HCT116 (cell line): ENCODE measurements at regions not wholly inside any gene's neighbourhood (a gene's known extent, or its start where the extent isn't known, plus 50 kb on each side); places are given as distances from the start of the nearest gene placed in this dataset.

Experiments used
- ATAC-seq: fragments of 200-7000 bp; cut with Tn5 transposase; 2 replicates; pipeline ENCODE4 v1.9.1; 2020; ENCODE audit warnings: mild to moderate bottlenecking, moderate library complexity
- BruUV-seq: library from RNA; stranded (reverse); fragments of 400-500 nt; replicated peaks from 2 replicates; lab custom pipeline; 2021; lab: Mats Ljungman, UMichigan
- CTCF ChIA-PET: fragments of 300-600 bp; sonication (Branson Sonifier 250); formaldehyde crosslinking; loops from one replicate; lab custom pipeline; 2021; ENCODE audit warnings: antibody characterized with exemption; lab: Charles Lee
- POLR2A ChIA-PET: fragments of 300-600, 350-600 bp; sonication (Branson Sonifier 250); formaldehyde crosslinking; loops from one replicate; lab custom pipeline; 2021; ENCODE audit warnings: antibody characterized with exemption; lab: Charles Lee
- RAD21 ChIA-PET, 2 experiments: fragments of 300-600 bp; sonication (Branson Sonifier 250); formaldehyde crosslinking; loops; one replicate each; lab custom pipeline; 2023; ENCODE audit warnings: low total read pairs in 2 of 2; ENCODE audit not compliant: uncharacterized antibody in 2 of 2, unreplicated experiment in 2 of 2, low non-redundant PET in 1 of 2; lab: Charles Lee
- DNase-seq: peaks from one replicate; pipeline ENCODE4 v3.0.0-alpha.2; 2010; ENCODE audit warnings: low read depth, low spot score
- H2AFZ ChIP-seq: fragments of 200-600 bp; shearing (Covaris generic), sonication (generic); 2 replicates; pipeline ENCODE4 v1.6.1; 2017; ENCODE audit warnings: low read depth, mixed run types, mixed read lengths, antibody characterized with exemption, low read length; ENCODE audit not compliant: poor library complexity, severe bottlenecking
- H3K27ac ChIP-seq: 2 replicates; pipeline ENCODE4 v1.5.1; 2012; ENCODE audit warnings: low read depth, low read length
- H3K27me3 ChIP-seq: fragments of 200-600 bp; sonication (generic); 2 replicates; pipeline ENCODE4 v1.6.1; 2016; ENCODE audit warnings: mixed run types, low read length, mixed read lengths; ENCODE audit not compliant: insufficient read depth
- H3K36me3 ChIP-seq, 2 experiments: fragments of 200-500 bp in 1 of 2; fragments of 200-600 bp in 1 of 2; sonication (Bioruptor generic) in 1 of 2; sonication (generic) in 1 of 2; 2 replicates each; pipeline versions ENCODE4 v1.5.1 to v1.6.1; 2014 to 2016; ENCODE audit warnings: low read length in 2 of 2, inconsistent platforms in 1 of 2, mixed read lengths in 1 of 2, mixed run types in 1 of 2; ENCODE audit not compliant: insufficient read depth in 2 of 2, control insufficient read depth in 1 of 2
- H3K4me1 ChIP-seq, 2 experiments: fragments of 200-600 bp in 1 of 2; sonication (generic) in 1 of 2; 2 replicates each; pipeline versions ENCODE4 v1.5.1 to v1.6.1; 2012 to 2017; ENCODE audit warnings: low read length in 2 of 2, inconsistent platforms in 1 of 2, mild to moderate bottlenecking in 1 of 2, mixed read lengths in 1 of 2, mixed run types in 1 of 2, moderate library complexity in 1 of 2; ENCODE audit not compliant: insufficient read depth in 2 of 2, control insufficient read depth in 1 of 2
- H3K4me2 ChIP-seq: fragments of 200-600 bp; sonication (generic); 2 replicates; pipeline ENCODE4 v1.6.1; 2017; ENCODE audit warnings: mixed run types, low read length, mixed read lengths
- H3K4me3 ChIP-seq, 2 experiments: fragments of 200-600 bp in 1 of 2; sonication (generic) in 1 of 2; replicated peaks in 1 of 2; 2 replicates each; pipeline ENCODE4 v1.5.1; 2011 to 2016; ENCODE audit warnings: low read length in 2 of 2, control low read depth in 1 of 2, low read depth in 1 of 2, mild to moderate bottlenecking in 1 of 2, mixed read lengths in 1 of 2, mixed run types in 1 of 2
- H3K79me2 ChIP-seq: fragments of 200-600 bp; sonication (generic); 2 replicates; pipeline ENCODE4 v1.6.1; 2017; ENCODE audit warnings: mild to moderate bottlenecking, mixed run types, low read length, moderate library complexity, mixed read lengths; ENCODE audit not compliant: insufficient read depth
- H3K9ac ChIP-seq: fragments of 200-600 bp; sonication (generic); 2 replicates; pipeline ENCODE4 v1.6.1; 2016; ENCODE audit warnings: low read length, mixed read lengths
- H3K9me2 ChIP-seq: fragments of 200-600 bp; sonication (generic), shearing (Covaris generic); 2 replicates; pipeline ENCODE4 v1.6.1; 2017; ENCODE audit warnings: mixed run types, mild to moderate bottlenecking, moderate library complexity; ENCODE audit not compliant: insufficient read depth
- H3K9me3 ChIP-seq, 2 experiments: fragments of 200-500 bp in 1 of 2; fragments of 200-600 bp in 1 of 2; sonication (Bioruptor generic) in 1 of 2; sonication (generic) in 1 of 2; 2 replicates each; pipeline ENCODE4 v1.6.1; 2014 to 2017; ENCODE audit warnings: low read length in 2 of 2, mixed read lengths in 2 of 2, inconsistent platforms in 1 of 2, low read depth in 1 of 2, mild to moderate bottlenecking in 1 of 2, mixed run types in 1 of 2, moderate library complexity in 1 of 2; ENCODE audit not compliant: control insufficient read depth in 1 of 2, insufficient read depth in 1 of 2
- H4K20me1 ChIP-seq: fragments of 200-600 bp; sonication (generic), shearing (Covaris generic); 2 replicates; pipeline ENCODE4 v1.6.1; 2017; ENCODE audit warnings: mixed run types, mild to moderate bottlenecking, moderate library complexity; ENCODE audit not compliant: insufficient read depth
- CBX3 ChIP-seq: IDR thresholded peaks from 2 replicates; pipeline ENCODE4 v1.6.1; 2012; ENCODE audit warnings: low read depth
- EGR1 ChIP-seq: IDR thresholded peaks from 2 replicates; pipeline ENCODE4 v1.6.1; 2012; ENCODE audit warnings: low read depth
- SIN3A ChIP-seq: IDR thresholded peaks from 2 replicates; pipeline ENCODE4 v1.6.1; 2012; ENCODE audit warnings: low read depth
- SP1 ChIP-seq: IDR thresholded peaks from 2 replicates; pipeline ENCODE4 v1.6.1; 2012; ENCODE audit warnings: low read depth
- SRF ChIP-seq: IDR thresholded peaks from 2 replicates; pipeline ENCODE4 v1.6.1; 2012; ENCODE audit warnings: low read depth
- YY1 ChIP-seq: IDR thresholded peaks from 2 replicates; pipeline ENCODE4 v1.6.1; 2011; ENCODE audit warnings: low read length, low read depth, moderate library complexity, mild to moderate bottlenecking; ENCODE audit not compliant: insufficient replicate concordance; ENCODE audit errors: extremely low read depth
- ZFX ChIP-seq: fragments of 450-650 bp; IDR thresholded peaks from 2 replicates; pipeline ENCODE4 v1.6.1; 2017
- intact Hi-C: fragments of 100-400 bp; cut with micrococcal nuclease; formaldehyde crosslinking; loops from 2 replicates; pipeline ENCODE4 v1.10.0; 2022
- TF ChIP-seq, protein P1 (sequence below): IDR thresholded peaks from 2 replicates; pipeline ENCODE4 v1.6.1; 2012
- TF ChIP-seq, protein P2 (sequence below): IDR thresholded peaks from 2 replicates; pipeline ENCODE4 v1.6.1; 2012; ENCODE audit warnings: low read depth
- TF ChIP-seq, protein P3 (sequence below), 3 experiments: fragments of 200-600 bp in 1 of 3; sonication (generic) in 1 of 3; IDR thresholded peaks in 2 of 3; conservative IDR thresholded peaks in 1 of 3; 2 replicates each; pipeline ENCODE4 v1.5.1; 2012 to 2017; ENCODE audit warnings: low read depth in 2 of 3, low read length in 2 of 3, antibody characterized with exemption in 1 of 3, borderline replicate concordance in 1 of 3, control low read depth in 1 of 3, mild to moderate bottlenecking in 1 of 3, mixed read lengths in 1 of 3, mixed run types in 1 of 3, moderate library complexity in 1 of 3; ENCODE audit not compliant: insufficient read depth in 1 of 3

DNA sequence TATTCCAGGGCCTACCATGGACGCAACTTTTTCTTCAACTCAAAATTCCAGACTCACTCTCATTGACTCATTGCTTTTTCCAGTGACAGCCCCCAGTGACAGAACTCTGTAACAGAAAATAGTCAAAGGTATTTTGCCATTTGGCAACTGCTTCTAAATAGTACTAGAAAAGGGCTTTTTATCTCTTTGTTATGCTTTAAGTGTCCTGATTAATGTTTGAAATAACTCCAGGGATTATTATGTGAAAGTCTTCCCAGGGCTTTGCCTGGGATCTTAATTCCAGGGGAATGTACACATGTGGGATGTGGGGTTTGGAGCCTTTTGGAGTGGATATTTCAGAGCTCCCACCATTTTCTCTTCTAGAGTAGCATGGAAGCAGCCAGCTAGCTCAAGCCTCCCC lies 198.8 kb downstream of the KCNS3 start:
- Histone ChIP-seq H3K9me3 (no peaks in the 10 kb centered on the region), H3K27me3 (peaks cover 28% of the 10 kb centered on the region)
- ChIA-PET RAD21 (no interaction called here), CTCF (no interaction called here), POLR2A (no interaction called here)
- intact Hi-C loops = no loop called here
- BruUV-seq = no TSS peak
- no peak for TF ChIP-seq CBX3
- TF ChIP-seq, protein P1, sequence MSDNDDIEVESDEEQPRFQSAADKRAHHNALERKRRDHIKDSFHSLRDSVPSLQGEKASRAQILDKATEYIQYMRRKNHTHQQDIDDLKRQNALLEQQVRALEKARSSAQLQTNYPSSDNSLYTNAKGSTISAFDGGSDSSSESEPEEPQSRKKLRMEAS = no peak
- TF ChIP-seq, protein P2, sequence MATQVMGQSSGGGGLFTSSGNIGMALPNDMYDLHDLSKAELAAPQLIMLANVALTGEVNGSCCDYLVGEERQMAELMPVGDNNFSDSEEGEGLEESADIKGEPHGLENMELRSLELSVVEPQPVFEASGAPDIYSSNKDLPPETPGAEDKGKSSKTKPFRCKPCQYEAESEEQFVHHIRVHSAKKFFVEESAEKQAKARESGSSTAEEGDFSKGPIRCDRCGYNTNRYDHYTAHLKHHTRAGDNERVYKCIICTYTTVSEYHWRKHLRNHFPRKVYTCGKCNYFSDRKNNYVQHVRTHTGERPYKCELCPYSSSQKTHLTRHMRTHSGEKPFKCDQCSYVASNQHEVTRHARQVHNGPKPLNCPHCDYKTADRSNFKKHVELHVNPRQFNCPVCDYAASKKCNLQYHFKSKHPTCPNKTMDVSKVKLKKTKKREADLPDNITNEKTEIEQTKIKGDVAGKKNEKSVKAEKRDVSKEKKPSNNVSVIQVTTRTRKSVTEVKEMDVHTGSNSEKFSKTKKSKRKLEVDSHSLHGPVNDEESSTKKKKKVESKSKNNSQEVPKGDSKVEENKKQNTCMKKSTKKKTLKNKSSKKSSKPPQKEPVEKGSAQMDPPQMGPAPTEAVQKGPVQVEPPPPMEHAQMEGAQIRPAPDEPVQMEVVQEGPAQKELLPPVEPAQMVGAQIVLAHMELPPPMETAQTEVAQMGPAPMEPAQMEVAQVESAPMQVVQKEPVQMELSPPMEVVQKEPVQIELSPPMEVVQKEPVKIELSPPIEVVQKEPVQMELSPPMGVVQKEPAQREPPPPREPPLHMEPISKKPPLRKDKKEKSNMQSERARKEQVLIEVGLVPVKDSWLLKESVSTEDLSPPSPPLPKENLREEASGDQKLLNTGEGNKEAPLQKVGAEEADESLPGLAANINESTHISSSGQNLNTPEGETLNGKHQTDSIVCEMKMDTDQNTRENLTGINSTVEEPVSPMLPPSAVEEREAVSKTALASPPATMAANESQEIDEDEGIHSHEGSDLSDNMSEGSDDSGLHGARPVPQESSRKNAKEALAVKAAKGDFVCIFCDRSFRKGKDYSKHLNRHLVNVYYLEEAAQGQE = no peak
- TF ChIP-seq YY1 = no peak
- TF ChIP-seq, protein P3, sequence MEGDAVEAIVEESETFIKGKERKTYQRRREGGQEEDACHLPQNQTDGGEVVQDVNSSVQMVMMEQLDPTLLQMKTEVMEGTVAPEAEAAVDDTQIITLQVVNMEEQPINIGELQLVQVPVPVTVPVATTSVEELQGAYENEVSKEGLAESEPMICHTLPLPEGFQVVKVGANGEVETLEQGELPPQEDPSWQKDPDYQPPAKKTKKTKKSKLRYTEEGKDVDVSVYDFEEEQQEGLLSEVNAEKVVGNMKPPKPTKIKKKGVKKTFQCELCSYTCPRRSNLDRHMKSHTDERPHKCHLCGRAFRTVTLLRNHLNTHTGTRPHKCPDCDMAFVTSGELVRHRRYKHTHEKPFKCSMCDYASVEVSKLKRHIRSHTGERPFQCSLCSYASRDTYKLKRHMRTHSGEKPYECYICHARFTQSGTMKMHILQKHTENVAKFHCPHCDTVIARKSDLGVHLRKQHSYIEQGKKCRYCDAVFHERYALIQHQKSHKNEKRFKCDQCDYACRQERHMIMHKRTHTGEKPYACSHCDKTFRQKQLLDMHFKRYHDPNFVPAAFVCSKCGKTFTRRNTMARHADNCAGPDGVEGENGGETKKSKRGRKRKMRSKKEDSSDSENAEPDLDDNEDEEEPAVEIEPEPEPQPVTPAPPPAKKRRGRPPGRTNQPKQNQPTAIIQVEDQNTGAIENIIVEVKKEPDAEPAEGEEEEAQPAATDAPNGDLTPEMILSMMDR (IDR thresholded peaks at IDR 0.05 in 2 of 3, conservative IDR thresholded peaks at IDR 0.05 in 1 of 3; ENCODE audit: borderline replicate concordance in 1 of 3, insufficient read depth in 1 of 3, low read depth in 2 of 3, low read length in 2 of 3) = no peak
- TF ChIP-seq SRF = no peak
- TF ChIP-seq ZFX = no peak
- no peak for TF ChIP-seq EGR1
- no peak for TF ChIP-seq SIN3A
- no peak for TF ChIP-seq SP1
- TF ChIP-seq, all 23 proteins: peak for 0
- H3K4me1 ChIP-seq = no peaks in the 10 kb centered on the region
- H4K20me1 ChIP-seq = no peaks in the 10 kb centered on the region
- no peak overlapping the region for H2AFZ ChIP-seq
- H3K79me2 ChIP-seq = no peaks in the 10 kb centered on the region
- DNase-seq = no peak
- H3K9me2 ChIP-seq = no peaks in the 10 kb centered on the region
- ATAC-seq = no peak
- no peak overlapping the region for H3K27ac ChIP-seq
- H3K4me3 ChIP-seq = no peak overlapping the region
- no peak overlapping the region for H3K4me2 ChIP-seq
- H3K9ac ChIP-seq = no peak overlapping the region
- H3K36me3 ChIP-seq = no peaks in the 10 kb centered on the region
